Ectodermal cell (in vitro differentiated cells): ENCODE measurements at regions not wholly inside any gene's neighbourhood (a gene's known extent, or its start where the extent isn't known, plus 50 kb on each side); places are given as distances from the start of the nearest gene placed in this dataset.
"Not testable (repeated sequence)": the region's sequence is repeated elsewhere in the genome, so short reads cannot be mapped to it uniquely, and the experiment has no call there.

ENCODE experiments used
- H3K27ac ChIP-seq: 2 replicates; pipeline ENCODE4 v1.7.0; 2013; ENCODE audit warnings: mild to moderate bottlenecking, low read depth, low read length; ENCODE audit not compliant: insufficient read depth, poor library complexity, severe bottlenecking
- H3K27me3 ChIP-seq: 2 replicates; pipeline ENCODE4 v1.7.0; 2013; ENCODE audit warnings: mild to moderate bottlenecking, low read length; ENCODE audit not compliant: insufficient read depth, control insufficient read depth, poor library complexity, severe bottlenecking
- H3K36me3 ChIP-seq: one replicate; pipeline ENCODE4 v1.7.0; 2013; ENCODE audit warnings: low read length; ENCODE audit not compliant: control insufficient read depth, insufficient read depth
- H3K4me1 ChIP-seq: one replicate; pipeline ENCODE4 v1.7.0; 2013; ENCODE audit warnings: low read length; ENCODE audit not compliant: control insufficient read depth, insufficient read depth
- H3K4me3 ChIP-seq: 2 replicates; pipeline ENCODE4 v1.7.0; 2013; ENCODE audit warnings: low read depth, low read length, control low read depth; ENCODE audit not compliant: insufficient read depth
- H3K9me3 ChIP-seq: 2 replicates; pipeline ENCODE4 v1.7.0; 2013; ENCODE audit warnings: mild to moderate bottlenecking, low read length, moderate library complexity; ENCODE audit not compliant: control insufficient read depth
- WGBS, 2 experiments: methylation state at CpG; one replicate each; pipeline ENCODE4 v1.1.7; 2013; ENCODE audit warnings: missing lambda C conversion rate in 2 of 2; 5-methylcytosine and 5-hydroxymethylcytosine counted together

DNA sequence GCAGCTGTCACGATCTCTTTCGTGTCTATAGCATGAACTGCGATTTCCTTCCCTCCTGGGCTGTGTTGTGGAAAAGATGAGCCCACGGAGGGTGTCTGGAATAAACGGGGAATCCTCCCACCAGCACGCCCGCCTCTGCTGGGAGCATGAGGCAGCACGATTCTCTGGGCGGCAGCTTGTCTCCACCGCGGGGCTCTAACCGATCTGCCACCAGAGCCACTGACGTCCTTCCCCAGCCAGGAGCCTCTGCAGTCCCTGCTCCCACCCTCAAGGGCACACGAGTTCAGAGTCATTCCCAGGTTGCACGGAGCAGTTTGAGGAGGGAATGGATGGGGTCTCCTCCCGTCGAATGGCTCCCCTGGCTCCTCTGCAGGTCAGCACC lies 197.6 kb downstream of the DLL1 start:
- WGBS, 2 experiments: 85 to 88% methylated on average over 17 of the region's 17 CpGs
- no peaks in the 10 kb centered on the region for H3K9me3 ChIP-seq

DNA sequence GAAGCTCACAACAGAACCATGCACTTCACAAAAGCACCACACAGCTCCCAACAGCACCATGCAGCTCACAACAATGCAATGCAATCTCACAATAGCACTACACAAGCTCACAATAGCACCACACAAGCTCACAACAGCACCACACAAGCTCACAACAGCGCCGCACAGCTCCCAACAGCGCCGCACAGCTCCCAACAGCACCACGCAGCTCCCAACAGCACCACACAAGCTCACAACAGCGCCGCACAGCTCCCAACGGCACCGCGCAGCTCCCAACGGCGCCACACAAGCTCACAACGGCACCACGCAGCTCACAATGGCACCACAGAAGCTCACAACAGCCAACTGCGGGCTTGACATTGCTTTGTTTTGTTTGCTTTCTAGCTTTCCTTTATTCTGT lies 198.1 kb downstream of the DLL1 start:
- 77 to 79% methylated on average over 15 of the region's 15 CpGs for WGBS, 2 experiments

More for the DNA sequence above, 197.6 kb downstream of the DLL1 start:
- Histone ChIP-seq H3K4me1 (peaks cover 11% of the 10 kb centered on the region), H3K27me3 (no peaks in the 10 kb centered on the region), H3K27ac (no peak overlapping the region), H3K36me3 (no peaks in the 10 kb centered on the region), H3K4me3 (no peak overlapping the region)

DNA sequence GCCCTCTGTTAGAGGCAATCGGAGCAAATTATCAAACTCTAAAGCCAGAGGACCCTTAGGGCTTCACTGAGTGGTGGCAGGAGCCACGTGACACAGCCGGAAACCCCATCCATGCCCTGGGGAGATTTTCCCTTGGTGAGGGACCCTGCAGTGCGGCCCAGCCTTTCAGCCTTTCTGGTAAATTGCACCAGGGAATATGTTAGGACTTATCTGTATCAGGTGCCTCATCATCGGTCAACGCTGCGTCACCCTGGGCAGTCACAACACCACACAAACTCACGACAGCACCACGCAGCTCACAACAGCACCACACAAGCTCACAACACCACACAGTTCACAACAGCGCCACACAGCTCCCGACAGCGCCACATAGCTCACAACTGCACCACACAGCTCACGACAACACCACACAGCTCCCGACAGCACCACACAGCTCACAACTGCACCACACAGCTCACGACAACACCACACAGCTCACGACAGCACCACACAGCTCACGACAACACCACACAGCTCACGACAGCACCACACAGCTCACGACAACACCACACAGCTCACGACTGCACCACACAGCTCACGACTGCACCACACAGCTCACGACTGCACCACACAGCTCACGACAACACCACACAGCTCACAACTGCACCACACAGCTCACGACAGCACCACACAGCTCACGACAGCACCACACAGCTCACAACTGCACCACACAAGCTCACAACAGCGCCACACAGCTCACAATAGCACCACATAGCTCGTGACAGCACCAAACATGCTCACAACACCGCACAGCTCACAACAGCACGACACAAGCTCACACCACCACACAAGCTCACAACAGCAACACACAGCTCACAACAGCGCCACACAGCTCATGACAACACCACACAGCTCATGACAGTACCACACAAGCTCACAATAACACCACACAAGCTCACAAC lies 199.0 kb downstream of the DLL1 start:
- Histone ChIP-seq H3K9me3 (no peaks in the 10 kb centered on the region), H3K4me3 (no peak overlapping the region), H3K36me3 (no peaks in the 10 kb centered on the region), H3K27ac (no peak overlapping the region), H3K4me1 (peaks cover 6% of the 10 kb centered on the region), H3K27me3 (no peaks in the 10 kb centered on the region)
- WGBS, 2 experiments: 92 to 94% methylated on average over 30 of the region's 30 CpGs

More for the DNA sequence above, 198.1 kb downstream of the DLL1 start:
- Histone ChIP-seq H3K9me3 (no peaks in the 10 kb centered on the region), H3K4me3 (no peak overlapping the region), H3K27me3 (no peaks in the 10 kb centered on the region), H3K4me1 (peaks cover 11% of the 10 kb centered on the region), H3K36me3 (no peaks in the 10 kb centered on the region), H3K27ac (no peak overlapping the region)

DNA sequence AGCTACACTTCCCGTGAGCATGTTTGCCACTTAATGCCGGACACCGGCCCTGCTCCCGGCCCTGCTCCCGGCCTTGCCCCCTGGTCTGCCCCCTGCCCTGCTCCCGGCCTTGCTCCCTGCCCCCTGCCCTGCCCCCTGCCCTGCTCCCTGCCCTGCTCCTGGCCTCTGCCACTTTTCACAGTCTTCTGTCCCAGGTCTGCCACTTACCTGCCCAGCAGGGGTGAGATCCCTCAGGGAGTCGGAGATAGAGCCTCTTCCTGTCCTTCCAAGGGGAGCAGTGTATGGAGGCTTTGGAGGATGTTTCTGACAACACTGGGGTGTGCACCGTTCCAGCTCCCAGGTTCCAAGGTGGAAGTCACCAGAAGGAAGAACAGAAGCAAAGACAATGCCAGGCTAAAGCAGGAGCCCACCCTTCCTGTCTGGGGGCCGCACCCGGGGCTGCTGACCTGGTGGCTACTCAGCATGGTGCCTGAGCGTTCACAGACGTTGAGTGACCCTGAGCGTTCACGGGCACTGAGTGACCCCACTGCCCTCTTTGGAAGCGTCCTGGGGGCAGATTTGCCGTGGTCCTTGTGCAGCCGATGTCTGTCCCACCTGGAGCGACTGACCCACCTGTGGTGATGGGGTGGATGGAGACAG lies 199.8 kb downstream of the DLL1 start:
- WGBS, 2 experiments: 88 to 90% methylated on average over 18 of the region's 18 CpGs
- Histone ChIP-seq H3K27me3 (no peaks in the 10 kb centered on the region), H3K4me3 (no peak overlapping the region), H3K27ac (no peak overlapping the region), H3K36me3 (no peaks in the 10 kb centered on the region), H3K9me3 (no peaks in the 10 kb centered on the region), H3K4me1 (no peaks in the 10 kb centered on the region)

DNA sequence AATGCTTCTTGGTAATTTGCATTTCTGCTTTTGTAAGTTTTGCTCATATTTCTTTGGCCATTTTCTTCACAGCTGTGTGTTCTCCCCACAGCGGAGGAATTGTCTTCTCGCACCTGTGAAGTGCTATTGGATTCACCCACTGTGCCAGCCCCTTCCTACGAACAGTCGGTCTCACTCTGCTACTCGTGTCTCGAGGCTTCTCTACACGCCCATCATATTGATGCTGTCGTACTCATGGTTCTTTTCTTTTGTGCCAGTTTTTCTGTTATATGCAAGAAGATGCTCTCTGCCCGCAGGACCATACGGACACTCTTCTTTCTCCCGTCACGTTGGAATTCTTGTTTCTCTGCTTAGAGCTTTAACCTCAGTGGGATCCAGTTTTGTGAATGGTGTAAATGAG lies 200.3 kb downstream of the DLL1 start:
- no peak overlapping the region for H3K4me3 ChIP-seq
- peaks cover 3% of the 10 kb centered on the region for H3K4me1 ChIP-seq
- H3K9me3 ChIP-seq: no peaks in the 10 kb centered on the region
- WGBS, 2 experiments: 89 to 92% methylated on average over 12 of the region's 12 CpGs
- no peaks in the 10 kb centered on the region for H3K27me3 ChIP-seq
- H3K27ac ChIP-seq: no peak overlapping the region
- H3K36me3 ChIP-seq: no peaks in the 10 kb centered on the region

DNA sequence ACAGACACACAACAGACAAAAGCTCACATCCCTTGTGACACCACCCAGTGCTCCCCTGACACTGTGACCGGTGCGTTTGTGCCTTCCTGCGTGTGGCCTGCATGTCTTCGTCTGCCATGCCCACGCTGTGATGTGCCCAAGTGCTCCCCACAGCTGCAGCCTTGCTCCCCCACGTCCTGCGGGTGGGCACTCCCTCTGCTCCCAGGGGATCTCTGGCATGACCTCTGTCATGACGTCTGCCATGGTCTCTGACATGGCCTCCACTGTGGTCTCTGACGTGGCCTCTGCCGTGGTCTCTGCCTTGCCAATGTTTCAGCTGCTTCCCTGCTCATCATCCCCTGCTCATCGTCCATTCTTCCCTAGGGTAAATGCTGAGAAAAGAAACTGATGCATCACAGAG lies 200.9 kb downstream of the DLL1 start:
- WGBS, 2 experiments: 86 to 88% methylated on average over 11 of the region's 11 CpGs
- Histone ChIP-seq H3K4me1 (peaks cover 4% of the 10 kb centered on the region), H3K27me3 (no peaks in the 10 kb centered on the region), H3K36me3 (no peaks in the 10 kb centered on the region), H3K9me3 (no peaks in the 10 kb centered on the region), H3K4me3 (no peak overlapping the region), H3K27ac (no peak overlapping the region)

DNA sequence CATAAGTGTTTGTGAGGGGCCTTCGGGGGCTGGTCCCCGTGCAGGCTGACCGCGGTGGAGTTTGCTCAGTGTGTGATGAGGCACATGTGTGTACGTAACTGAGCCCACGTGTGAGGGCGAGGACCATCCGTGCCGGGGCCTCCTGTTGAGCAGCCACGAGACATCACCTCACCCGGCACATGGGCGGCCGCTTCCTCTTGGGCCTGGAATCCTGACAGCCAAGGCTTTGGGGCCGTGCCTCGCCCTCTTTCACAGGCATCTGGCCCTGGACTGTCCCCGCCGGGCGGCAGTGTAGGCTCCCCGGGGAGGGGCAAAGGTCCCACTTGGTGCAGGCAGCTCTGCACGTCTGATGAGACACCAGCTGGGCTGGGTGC lies 202.3 kb downstream of the DLL1 start:
- Histone ChIP-seq H3K36me3 (no peaks in the 10 kb centered on the region), H3K4me3 (no peak overlapping the region), H3K4me1 (peaks cover 4% of the 10 kb centered on the region), H3K9me3 (no peaks in the 10 kb centered on the region), H3K27ac (no peak overlapping the region), H3K27me3 (no peaks in the 10 kb centered on the region)
- 95% methylated on average over 20 of the region's 20 CpGs for whole genome bisulfite sequencing, 2 experiments

DNA sequence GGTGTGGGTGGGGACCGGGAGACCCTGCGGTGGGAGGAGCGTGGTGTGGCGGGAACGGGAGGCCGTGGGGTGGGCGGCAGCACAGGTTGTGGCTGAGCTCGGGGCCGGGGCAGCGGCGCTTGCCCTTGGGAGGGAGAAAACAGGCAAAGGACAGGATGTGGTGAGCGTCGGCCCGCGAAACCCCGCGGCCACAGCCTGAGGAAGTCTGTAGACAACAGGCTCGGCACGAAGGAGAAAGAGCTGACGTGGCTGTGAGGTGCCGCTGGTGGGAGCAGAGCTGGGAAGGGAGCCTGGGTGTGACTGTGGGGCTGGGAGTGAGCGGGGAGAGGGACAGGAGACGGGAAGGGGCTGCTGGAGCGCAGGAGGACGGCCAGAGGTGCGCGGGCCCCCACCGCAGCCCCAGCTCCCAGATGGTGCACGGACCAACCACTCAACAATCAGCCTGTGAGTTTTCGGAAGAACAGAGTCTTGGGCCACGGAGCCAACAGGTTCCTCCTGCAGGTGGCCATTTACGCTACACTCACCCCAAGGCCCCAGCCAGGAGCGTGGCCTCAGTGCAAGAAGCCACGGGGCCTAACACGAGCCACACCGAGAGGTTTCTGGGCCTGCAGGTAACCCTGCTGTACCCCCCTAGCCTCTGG lies 202.8 kb downstream of the DLL1 start:
- WGBS, 2 experiments: 87 to 89% methylated on average over 36 of the region's 36 CpGs
- H3K9me3 ChIP-seq: no peaks in the 10 kb centered on the region
- H3K27me3 ChIP-seq: peaks cover 4% of the 10 kb centered on the region
- H3K4me1 ChIP-seq: peaks cover 4% of the 10 kb centered on the region
- H3K4me3 ChIP-seq: no peak overlapping the region
- no peak overlapping the region for H3K27ac ChIP-seq
- no peaks in the 10 kb centered on the region for H3K36me3 ChIP-seq

DNA sequence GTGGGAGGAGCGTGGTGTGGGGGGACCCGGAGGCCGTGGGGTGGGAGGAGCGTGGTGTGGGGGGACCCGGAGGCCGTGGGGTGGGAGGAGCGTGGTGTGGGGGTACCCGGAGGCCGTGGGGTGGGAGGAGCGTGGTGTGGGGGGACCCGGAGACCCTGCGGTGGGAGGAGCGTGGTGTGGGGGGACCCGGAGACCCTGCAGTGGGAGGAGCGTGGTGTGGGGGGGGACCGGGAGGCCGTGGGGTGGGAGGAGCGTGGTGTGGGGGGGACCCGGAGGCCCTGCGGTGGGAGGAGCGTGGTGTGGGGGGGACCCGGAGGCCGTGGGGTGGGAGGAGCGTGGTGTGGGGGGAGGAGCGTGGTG lies 203.5 kb downstream of the DLL1 start:
- H3K9me3 ChIP-seq, H3K27ac ChIP-seq, H3K4me1 ChIP-seq, H3K27me3 ChIP-seq, H3K36me3 ChIP-seq, H3K4me3 ChIP-seq: not testable (repeated sequence)
- 93 to 98% methylated on average over 9 to 15 of the region's 25 CpGs for WGBS, 2 experiments
